Smooth muscle cell of the brain vasculature (primary cell): ENCODE measurements at regions not wholly inside any gene's neighbourhood (a gene's known extent, or its start where the extent isn't known, plus 50 kb on each side); places are given as distances from the start of the nearest gene placed in this dataset.

Experiments used
- DNase-seq: peaks from one replicate; pipeline ENCODE4 v3.0.0-alpha.2; 2012; ENCODE audit warnings: low read depth, low spot score

- no peak for DNase-seq
These were observed 85.7 kb downstream of the B3GNT2 start for GRCh38 chr2:62281663-62282062.

GRCh38 chr2:62277688-62278087, 81.8 kb downstream of the B3GNT2 start:
- no peak for DNase-seq
